Keratinocyte (primary cell): ENCODE measurements at regions not wholly inside any gene's neighbourhood (a gene's known extent, or its start where the extent isn't known, plus 50 kb on each side); places are given as distances from the start of the nearest gene placed in this dataset.
"Not testable (repeated sequence)": the region's sequence is repeated elsewhere in the genome, so short reads cannot be mapped to it uniquely, and the experiment has no call there.

Experiments used
- CTCF ChIP-seq, 3 experiments: IDR thresholded peaks in 1 of 3; conservative IDR thresholded peaks in 1 of 3; optimal IDR thresholded peaks in 1 of 3; 2 replicates in 2 of 3; 3 replicates in 1 of 3; pipeline versions ENCODE3 to v1.5.1; 2011; ENCODE audit warnings: low read length in 3 of 3, mild to moderate bottlenecking in 3 of 3, moderate library complexity in 2 of 3, control low read depth in 1 of 3, inconsistent platforms in 1 of 3; ENCODE audit not compliant: insufficient read depth in 2 of 3; ENCODE audit errors: extremely low read depth in 1 of 3
- EZH2 ChIP-seq: IDR thresholded peaks from one replicate; pipeline ENCODE4 v1.6.1; 2012; ENCODE audit warnings: inconsistent platforms, mild to moderate bottlenecking, low read length, moderate library complexity

- TF ChIP-seq CTCF (optimal IDR thresholded peaks at IDR 0.05 in 1 of 3, IDR thresholded peaks at IDR 0.05 in 1 of 3, conservative IDR thresholded peaks at IDR 0.05 in 1 of 3; ENCODE audit: extremely low read depth in 1 of 3, insufficient read depth in 2 of 3, low read length in 3 of 3); EZH2: not testable (repeated sequence)
Measured at GRCh38 chr15:85262461-85263055, 117.8 kb upstream of the AKAP13 start.
